ENCODE measurements at regions not wholly inside any gene's neighbourhood (a gene's known extent, or its start where the extent isn't known, plus 50 kb on each side); places are given as distances from the start of the nearest gene placed in this dataset.

GRCh38 chr2:239717706-239718105 lies 307.4 kb downstream of the NDUFA10 start:
- no peak overlapping the region for H3K4me3 ChIP-seq (ENCODE audit: low read depth, low read length)
- TF ChIP-seq, protein P1, sequence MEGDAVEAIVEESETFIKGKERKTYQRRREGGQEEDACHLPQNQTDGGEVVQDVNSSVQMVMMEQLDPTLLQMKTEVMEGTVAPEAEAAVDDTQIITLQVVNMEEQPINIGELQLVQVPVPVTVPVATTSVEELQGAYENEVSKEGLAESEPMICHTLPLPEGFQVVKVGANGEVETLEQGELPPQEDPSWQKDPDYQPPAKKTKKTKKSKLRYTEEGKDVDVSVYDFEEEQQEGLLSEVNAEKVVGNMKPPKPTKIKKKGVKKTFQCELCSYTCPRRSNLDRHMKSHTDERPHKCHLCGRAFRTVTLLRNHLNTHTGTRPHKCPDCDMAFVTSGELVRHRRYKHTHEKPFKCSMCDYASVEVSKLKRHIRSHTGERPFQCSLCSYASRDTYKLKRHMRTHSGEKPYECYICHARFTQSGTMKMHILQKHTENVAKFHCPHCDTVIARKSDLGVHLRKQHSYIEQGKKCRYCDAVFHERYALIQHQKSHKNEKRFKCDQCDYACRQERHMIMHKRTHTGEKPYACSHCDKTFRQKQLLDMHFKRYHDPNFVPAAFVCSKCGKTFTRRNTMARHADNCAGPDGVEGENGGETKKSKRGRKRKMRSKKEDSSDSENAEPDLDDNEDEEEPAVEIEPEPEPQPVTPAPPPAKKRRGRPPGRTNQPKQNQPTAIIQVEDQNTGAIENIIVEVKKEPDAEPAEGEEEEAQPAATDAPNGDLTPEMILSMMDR (IDR thresholded peaks at IDR 0.05; ENCODE audit: low read depth, low read length), result no peak

DNA sequence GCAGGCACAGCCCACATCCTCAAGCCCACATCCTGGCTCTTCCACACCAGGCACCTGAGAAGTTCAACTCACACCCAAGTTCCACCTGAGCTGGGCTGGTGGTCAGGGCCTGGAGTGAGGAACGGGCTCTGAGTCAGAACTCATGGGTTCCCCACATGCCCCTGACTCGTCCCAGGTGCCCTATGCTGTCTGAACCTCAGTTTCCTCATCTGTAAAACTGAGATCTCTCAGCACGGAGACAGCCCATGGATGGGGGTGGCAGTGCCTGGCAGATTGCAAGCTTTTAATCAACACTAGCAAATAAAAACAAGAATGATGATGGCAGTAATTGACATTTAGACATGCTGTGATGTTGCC lies 307.8 kb downstream of the NDUFA10 start:
- H3K4me3 ChIP-seq (ENCODE audit: low read depth, low read length), result no peak overlapping the region
- TF ChIP-seq, protein P1 (IDR thresholded peaks at IDR 0.05; ENCODE audit: low read depth, low read length), result no peak

DNA sequence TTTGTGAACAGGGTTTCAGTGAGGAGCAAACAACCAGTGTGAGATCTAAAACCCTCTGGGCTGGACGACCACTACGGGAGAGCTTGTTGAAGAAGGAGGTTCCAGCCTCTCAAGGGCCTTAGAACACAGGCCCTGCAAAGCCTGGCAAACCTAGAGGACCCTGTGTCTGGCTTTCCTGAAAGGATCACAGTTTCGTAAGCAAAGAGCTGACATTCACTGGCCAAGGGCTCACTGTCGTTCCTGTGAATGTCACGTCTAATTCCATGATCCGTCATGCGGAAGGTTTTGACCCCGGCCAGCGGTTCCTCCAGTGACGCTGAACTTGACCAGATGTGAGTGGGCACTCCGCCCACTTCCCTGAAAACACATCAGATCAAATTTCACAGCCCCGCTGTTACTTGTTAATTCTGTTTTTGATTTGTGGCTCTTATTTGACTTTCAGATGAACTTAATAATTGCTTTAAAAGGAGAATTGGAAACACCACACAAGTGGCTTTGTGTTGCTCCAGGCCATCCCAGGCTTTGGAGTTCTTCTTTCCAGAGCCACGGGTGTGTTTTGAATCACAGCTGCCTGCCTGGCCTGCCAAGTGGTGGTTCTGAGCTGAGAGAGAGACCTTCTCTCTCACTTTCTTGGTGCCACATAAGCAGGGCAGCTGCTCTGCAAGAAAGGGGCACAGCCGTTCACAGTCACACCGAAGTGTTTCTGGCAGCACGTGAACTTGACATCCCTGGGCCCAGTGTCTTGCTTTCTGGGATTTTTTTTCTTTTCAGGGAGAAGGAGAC lies 308.4 kb downstream of the NDUFA10 start:
- TF ChIP-seq, protein P1 (IDR thresholded peaks at IDR 0.05; ENCODE audit: low read depth, low read length), result no peak
- H3K4me3 ChIP-seq (ENCODE audit: low read depth, low read length), result no peak overlapping the region

DNA sequence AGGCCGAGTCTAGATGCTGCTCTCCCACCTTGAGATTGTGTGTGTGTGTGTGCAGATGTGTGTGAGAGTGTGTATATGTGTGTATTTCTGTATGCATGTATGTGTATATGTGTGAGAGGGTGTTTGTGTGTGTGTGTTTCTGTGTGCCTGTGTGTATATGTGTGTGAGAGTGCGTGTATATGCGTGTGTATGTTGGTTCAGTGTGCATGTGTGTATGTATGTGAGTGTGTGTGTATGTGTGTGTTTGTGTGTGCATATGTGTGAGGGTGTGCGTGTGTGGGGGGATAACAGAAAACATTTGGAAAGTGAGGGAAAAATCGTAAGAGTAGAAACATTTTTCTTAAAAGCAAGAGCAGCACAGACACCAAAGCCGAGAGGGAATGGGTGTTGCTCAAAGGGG lies 309.1 kb downstream of the NDUFA10 start:
- TF ChIP-seq, protein P1 (IDR thresholded peaks at IDR 0.05; ENCODE audit: low read depth, low read length), result no peak
- no peak overlapping the region for H3K4me3 ChIP-seq (ENCODE audit: low read depth, low read length)

- TF ChIP-seq, protein P1 (IDR thresholded peaks at IDR 0.05; ENCODE audit: low read depth, low read length), result no peak
- no peak overlapping the region for H3K4me3 ChIP-seq (ENCODE audit: low read depth, low read length)
Observed at GRCh38 chr2:239715606-239716005, 309.5 kb downstream of the NDUFA10 start.

- H3K4me3 ChIP-seq (ENCODE audit: low read depth, low read length), result no peak overlapping the region
- TF ChIP-seq, protein P1 (IDR thresholded peaks at IDR 0.05; ENCODE audit: low read depth, low read length), result no peak
Observed at GRCh38 chr2:239715202-239715601, 309.9 kb downstream of the NDUFA10 start.

DNA sequence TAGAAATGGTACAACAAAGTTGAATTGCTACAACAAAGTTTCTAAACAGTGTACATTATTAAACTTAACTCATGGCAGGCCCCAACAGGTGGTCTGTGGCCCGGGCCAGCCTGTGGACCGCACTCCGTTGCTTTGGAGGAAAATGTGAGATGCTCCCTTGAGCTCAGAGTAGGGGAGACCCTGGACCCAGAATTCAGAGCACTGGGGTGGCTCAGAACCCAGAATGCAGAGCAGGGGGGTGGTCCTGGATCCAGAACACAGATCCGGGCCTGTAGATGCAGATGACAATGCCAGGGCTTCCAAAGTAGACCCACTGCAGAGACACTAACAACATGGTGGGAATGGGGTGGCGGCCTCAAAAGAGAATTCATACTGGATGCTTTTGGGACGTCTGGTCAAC lies 311.0 kb downstream of the NDUFA10 start:
- TF ChIP-seq, protein P1 (IDR thresholded peaks at IDR 0.05; ENCODE audit: low read depth, low read length), result no peak
- H3K4me3 ChIP-seq (ENCODE audit: low read depth, low read length), result no peak overlapping the region

All from WI38 (cell line).